ENCODE measurements at regions not wholly inside any gene's neighbourhood (a gene's known extent, or its start where the extent isn't known, plus 50 kb on each side); places are given as distances from the start of the nearest gene placed in this dataset.

GRCh38 chr12:68536885-68537485 lies 73.7 kb upstream of the RAP1B start:
- H3K27ac ChIP-seq (ENCODE audit: low read depth, low read length) = no peak overlapping the region
- DNase-seq (ENCODE audit: low read depth, low spot score) (no peak), ATAC-seq (no peak)
- H3K79me2 ChIP-seq (ENCODE audit: insufficient read depth, low read length) = no peaks in the 10 kb centered on the region
- H3K9ac ChIP-seq (ENCODE audit: low read length) = no peak overlapping the region
- H2AFZ ChIP-seq (ENCODE audit: low read depth, low read length, poor library complexity, severe bottlenecking) = no peak overlapping the region
- H3K36me3 ChIP-seq (ENCODE audit: control insufficient read depth in 1 of 2, insufficient read depth in 2 of 2, low read length in 2 of 2) = no peaks in the 10 kb centered on the region
- RAD21 ChIA-PET (ENCODE audit: low non-redundant PET in 1 of 2, low total read pairs in 2 of 2, uncharacterized antibody in 2 of 2, unreplicated experiment in 2 of 2) = no interaction called here
- no TSS peak for BruUV-seq (replicated peaks)
- CTCF ChIA-PET = no interaction called here
- TF ChIP-seq CTCF (IDR thresholded peaks at IDR 0.05 in 2 of 3, conservative IDR thresholded peaks at IDR 0.05 in 1 of 3; ENCODE audit: borderline replicate concordance in 1 of 3, insufficient read depth in 1 of 3, low read depth in 2 of 3, low read length in 2 of 3) (no peak), POLR2A (IDR thresholded peaks at IDR 0.05; ENCODE audit: borderline replicate concordance, extremely low read depth, insufficient read depth, insufficient read length) (no peak), ATF3 (IDR thresholded peaks at IDR 0.05) (no peak), POLR2AphosphoS5 (IDR thresholded peaks at IDR 0.05; ENCODE audit: low read depth, low read length) (no peak), ZNF274 (IDR thresholded peaks at IDR 0.05; ENCODE audit: low read depth, low read length) (no peak), ELF1 (IDR thresholded peaks at IDR 0.05; ENCODE audit: borderline replicate concordance, low read depth) (no peak), FOSL1 (IDR thresholded peaks at IDR 0.05; ENCODE audit: low read depth) (no peak), CEBPB (IDR thresholded peaks at IDR 0.05; ENCODE audit: low read depth) (no peak), CBX3 (IDR thresholded peaks at IDR 0.05; ENCODE audit: low read depth) (no peak), MAX (IDR thresholded peaks at IDR 0.05) (no peak), ZBTB33 (IDR thresholded peaks at IDR 0.05; ENCODE audit: extremely low read depth, insufficient replicate concordance, low read length) (no peak), EZH2 (IDR thresholded peaks at IDR 0.05) (no peak), EGR1 (IDR thresholded peaks at IDR 0.05; ENCODE audit: low read depth) (no peak), SRF (IDR thresholded peaks at IDR 0.05; ENCODE audit: low read depth) (no peak)
- no peak overlapping the region for H3K4me3 ChIP-seq (replicated peaks in 1 of 2; ENCODE audit: low read depth in 1 of 2, low read length in 2 of 2)
- no peaks in the 10 kb centered on the region for H3K9me2 ChIP-seq (ENCODE audit: insufficient read depth)
- H3K4me2 ChIP-seq (ENCODE audit: low read length) = no peak overlapping the region
- POLR2A ChIA-PET = no interaction called here
- H3K27me3 ChIP-seq (ENCODE audit: insufficient read depth, low read length) = no peaks in the 10 kb centered on the region
- no peaks in the 10 kb centered on the region for H3K9me3 ChIP-seq (ENCODE audit: control insufficient read depth in 1 of 2, insufficient read depth in 1 of 2, low read depth in 1 of 2, low read length in 2 of 2)
- no peaks in the 10 kb centered on the region for H4K20me1 ChIP-seq (ENCODE audit: insufficient read depth)
- intact Hi-C loops (cut with micrococcal nuclease) = no loop called here
- no peaks in the 10 kb centered on the region for H3K4me1 ChIP-seq (ENCODE audit: control insufficient read depth in 1 of 2, insufficient read depth in 2 of 2, low read length in 2 of 2)
